GM21723 (cell line): ENCODE measurements at regions not wholly inside any gene's neighbourhood (a gene's known extent, or its start where the extent isn't known, plus 50 kb on each side); places are given as distances from the start of the nearest gene placed in this dataset.

ENCODE experiments used
- ATAC-seq: cut with Tn5 transposase; IDR thresholded peaks from one replicate; pipeline ENCODE4 v1.9.1; 2021; ENCODE audit warnings: mild to moderate bottlenecking, moderate library complexity; ENCODE audit not compliant: unreplicated experiment

GRCh38 chr3:8238432-8238831 is 263.2 kb upstream of the LMCD1 start:
- no peak for ATAC-seq

GRCh38 chr3:8239095-8239494 is 262.5 kb upstream of the LMCD1 start:
- ATAC-seq = no peak

- ATAC-seq = peak; percentile 95
Measured at GRCh38 chr3:8239718-8240695, 261.6 kb upstream of the LMCD1 start.

DNA sequence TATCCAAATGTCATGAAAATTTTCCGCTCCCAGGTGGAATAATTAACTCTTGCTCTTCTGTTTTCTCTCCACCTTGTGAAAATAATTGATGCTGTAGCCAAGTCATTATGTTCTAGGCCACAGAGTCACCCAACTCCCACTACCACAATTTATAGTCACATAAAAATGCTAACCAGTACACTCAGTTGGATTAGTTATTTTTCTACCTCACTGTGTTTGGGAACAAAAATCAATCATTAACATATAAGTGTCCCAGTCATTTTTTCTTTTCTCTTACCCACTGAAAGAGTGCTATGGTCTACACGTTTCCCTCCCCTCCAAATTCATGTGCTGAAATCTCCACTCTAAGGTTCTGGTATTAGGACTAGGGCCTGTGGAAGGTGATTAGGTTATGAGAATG is 255.6 kb upstream of the LMCD1 start:
- no peak for ATAC-seq

GRCh38 chr3:8253201-8253600 is 248.4 kb upstream of the LMCD1 start:
- no peak for ATAC-seq

DNA sequence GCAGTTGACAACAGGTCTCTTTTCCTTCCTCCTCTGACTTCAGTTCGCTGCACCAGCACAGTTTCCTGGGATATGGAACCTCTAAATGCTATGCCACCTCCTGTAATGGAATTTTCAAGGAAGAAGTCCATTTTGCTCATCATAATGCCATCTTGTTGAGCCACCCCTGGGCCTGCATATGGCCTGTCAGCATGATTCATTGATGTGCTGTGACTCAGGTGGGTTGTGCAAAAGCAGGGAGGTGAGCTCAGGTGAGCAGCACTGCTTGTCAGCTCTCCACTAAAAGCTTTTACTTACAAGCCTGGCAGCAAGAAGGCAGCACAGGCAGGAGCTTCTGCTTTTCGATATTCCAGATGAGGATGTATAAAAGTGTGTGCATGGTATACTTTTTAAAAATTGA is 247.1 kb upstream of the LMCD1 start:
- ATAC-seq = no peak

GRCh38 chr3:8255725-8256124 is 245.9 kb upstream of the LMCD1 start:
- no peak for ATAC-seq

DNA sequence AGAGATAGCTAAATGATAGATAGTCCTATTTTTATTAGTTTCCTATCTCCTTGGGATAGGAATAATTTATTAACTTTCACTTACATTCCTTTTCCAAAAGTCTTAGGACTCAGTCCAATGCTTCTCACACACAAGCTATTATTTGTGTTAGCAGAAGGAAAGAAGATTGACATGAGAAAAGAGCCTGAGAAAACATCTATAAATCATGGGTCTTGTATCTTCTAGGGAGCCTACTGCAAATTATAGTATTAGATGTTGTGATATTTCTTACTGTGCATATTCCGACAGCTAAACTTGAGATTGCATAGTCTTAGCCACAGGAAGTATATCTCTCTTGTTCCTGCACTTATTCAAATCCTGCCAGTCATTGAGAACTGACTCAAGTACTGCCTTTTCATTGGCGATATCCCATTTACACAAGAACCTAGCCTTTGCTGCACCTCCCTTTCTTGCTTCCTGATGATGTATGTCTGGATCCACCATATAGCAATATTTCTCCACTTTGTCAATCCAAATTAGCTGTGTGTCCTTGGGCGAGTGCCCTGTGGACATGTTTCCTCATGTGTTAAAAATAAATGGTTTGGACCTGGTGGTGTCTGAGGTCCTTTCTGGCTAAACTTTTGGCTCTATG is 245.1 kb upstream of the LMCD1 start:
- ATAC-seq = no peak

GRCh38 chr3:8261018-8261417 is 240.6 kb upstream of the LMCD1 start:
- no peak for ATAC-seq

- ATAC-seq = no peak
Measured at GRCh38 chr3:8266730-8267131, 234.9 kb upstream of the LMCD1 start.

DNA sequence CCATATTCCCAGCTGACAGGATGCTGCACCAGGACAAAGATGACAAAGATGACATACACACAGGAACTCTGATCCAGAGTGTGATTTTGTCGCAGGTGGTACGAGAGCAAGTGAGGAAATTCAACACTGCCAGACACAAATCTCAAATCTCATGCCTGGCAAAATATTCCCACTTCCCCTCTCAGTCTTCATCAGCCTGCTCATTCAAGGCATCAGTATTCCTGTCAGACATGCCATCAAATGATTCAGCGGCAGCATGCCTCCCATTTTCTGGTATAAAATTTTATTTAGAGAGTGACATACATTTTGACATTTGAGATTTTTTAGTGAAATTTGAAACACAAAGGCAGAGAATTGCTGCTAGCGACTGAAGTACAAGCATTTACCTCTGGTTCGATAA is 228.1 kb upstream of the LMCD1 start:
- ATAC-seq = no peak

GRCh38 chr3:8276056-8276455 is 225.6 kb upstream of the LMCD1 start:
- ATAC-seq = no peak

DNA sequence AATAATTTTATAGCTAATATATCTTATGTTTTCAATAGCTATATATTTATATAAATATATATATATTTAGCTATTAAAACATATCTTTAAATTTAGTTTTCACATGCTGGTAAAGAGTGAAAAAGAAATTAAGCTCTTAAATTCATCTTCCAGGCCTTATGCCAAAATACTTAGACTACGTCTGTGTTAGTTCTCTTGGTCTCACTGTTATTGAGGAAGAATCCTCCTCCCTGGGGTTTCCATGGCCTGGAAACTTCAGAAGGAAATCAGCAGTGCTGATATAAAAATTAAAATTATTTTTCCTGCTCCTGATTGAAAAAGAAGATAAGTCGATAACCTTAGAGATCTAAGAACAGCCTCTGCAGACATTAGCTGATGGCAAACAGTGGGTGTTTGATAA is 225.1 kb upstream of the LMCD1 start:
- ATAC-seq = no peak

DNA sequence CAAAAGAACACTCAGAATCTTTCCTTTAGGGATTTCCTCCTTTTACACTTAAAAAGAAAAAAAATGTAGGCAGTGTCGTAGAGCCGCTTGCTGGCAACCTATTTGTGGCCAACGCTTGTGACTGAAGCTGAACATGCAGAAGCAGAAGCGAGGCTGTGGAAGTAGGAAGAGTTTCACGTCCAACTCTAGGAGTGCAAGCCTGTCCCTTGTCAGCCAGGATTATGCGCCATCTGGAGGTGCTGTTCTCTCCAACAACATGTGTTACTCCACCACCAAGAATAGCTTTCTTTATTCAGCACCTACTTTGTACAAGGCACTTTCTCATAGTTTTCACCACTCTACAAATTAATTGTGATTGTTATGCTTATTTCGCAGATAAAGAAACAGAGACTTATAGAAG is 223.2 kb upstream of the LMCD1 start:
- ATAC-seq = no peak

- no peak for ATAC-seq
Measured at GRCh38 chr3:8279476-8279875, 222.1 kb upstream of the LMCD1 start.

DNA sequence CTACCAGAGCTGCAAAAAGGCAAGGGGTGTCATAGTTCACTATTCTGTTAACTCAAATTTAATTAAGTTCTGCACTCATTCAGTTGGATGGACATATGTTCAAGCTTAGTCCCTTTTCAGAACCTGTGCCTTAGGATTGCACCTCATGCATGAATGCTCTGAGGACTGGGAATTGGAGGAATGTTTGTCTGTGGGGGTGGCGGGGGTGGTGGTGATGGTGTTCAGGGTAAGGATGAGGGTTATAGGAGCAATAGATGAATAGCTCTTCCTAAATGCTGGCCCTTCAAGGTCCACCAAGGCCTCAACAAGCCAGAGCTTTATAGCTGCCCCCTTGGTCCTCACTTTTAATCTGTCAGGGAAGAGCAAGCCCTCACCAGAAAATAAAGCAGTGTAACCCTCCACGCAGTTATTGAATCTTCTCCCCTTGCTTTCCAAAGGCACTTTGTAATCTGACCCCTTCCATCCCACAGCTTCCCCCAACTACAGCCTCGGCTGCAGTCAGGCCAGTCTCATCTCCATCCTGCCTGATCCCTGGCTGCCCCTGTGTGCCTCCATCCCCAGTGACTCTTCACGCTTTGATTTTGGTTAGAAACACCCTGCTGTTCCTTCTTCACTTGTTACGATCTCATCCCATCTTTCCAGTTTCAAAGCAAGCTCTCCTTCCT is 221.6 kb upstream of the LMCD1 start:
- ATAC-seq = no peak

DNA sequence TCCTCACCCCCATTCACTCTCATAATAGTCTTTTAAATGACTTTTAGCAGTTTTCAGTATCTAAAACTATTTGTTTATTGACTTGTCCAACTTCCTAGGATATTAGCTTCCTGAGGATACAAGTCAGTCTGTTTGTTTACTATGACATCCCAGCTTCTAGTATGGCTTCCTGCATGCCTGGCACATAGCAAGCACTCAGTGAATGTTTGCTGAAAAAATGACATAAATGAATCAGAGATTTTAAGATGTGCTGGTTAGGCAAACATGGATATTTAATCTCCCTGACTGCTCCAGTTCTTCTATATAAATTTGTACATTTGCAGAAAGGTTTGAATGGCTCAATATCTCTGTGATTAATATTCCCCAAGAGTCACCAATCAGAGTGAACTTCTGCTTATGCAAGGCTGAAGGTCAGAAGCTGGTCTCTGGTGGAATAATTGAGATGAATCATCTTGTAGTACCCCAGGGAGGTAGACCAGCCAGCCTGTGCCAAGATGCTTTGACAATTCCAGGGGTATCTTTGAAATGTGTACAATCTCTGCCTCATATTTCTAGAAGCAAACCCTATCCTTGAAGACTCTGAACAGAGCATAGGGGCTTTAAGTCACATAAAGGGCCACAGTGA is 219.0 kb upstream of the LMCD1 start:
- no peak for ATAC-seq

DNA sequence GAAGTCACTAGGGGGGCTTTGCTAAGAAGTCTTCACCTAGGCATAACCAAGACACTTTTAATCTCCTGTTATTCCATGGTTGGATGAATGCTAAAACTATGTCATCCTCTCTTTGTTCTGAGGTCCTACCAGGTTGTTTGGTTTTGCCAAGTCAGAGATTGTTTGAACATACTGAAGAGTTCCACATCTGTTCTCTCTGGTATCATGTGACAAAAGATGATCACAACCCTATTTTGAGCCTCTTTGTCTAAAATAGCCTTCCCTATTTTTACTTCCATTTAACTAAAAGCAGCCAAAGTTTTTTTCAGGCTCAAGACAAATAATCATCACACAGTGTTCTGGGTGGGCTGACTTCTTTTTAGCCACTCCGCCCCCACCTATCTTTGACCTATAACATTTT is 218.4 kb upstream of the LMCD1 start:
- no peak for ATAC-seq

GRCh38 chr3:8286086-8286485 is 215.5 kb upstream of the LMCD1 start:
- no peak for ATAC-seq

- no peak for ATAC-seq
Measured at GRCh38 chr3:8286749-8287148, 214.9 kb upstream of the LMCD1 start.

GRCh38 chr3:8290611-8291010 is 211.0 kb upstream of the LMCD1 start:
- no peak for ATAC-seq
